ENCODE measurements at regions not wholly inside any gene's neighbourhood (a gene's known extent, or its start where the extent isn't known, plus 50 kb on each side); places are given as distances from the start of the nearest gene placed in this dataset.

DNA sequence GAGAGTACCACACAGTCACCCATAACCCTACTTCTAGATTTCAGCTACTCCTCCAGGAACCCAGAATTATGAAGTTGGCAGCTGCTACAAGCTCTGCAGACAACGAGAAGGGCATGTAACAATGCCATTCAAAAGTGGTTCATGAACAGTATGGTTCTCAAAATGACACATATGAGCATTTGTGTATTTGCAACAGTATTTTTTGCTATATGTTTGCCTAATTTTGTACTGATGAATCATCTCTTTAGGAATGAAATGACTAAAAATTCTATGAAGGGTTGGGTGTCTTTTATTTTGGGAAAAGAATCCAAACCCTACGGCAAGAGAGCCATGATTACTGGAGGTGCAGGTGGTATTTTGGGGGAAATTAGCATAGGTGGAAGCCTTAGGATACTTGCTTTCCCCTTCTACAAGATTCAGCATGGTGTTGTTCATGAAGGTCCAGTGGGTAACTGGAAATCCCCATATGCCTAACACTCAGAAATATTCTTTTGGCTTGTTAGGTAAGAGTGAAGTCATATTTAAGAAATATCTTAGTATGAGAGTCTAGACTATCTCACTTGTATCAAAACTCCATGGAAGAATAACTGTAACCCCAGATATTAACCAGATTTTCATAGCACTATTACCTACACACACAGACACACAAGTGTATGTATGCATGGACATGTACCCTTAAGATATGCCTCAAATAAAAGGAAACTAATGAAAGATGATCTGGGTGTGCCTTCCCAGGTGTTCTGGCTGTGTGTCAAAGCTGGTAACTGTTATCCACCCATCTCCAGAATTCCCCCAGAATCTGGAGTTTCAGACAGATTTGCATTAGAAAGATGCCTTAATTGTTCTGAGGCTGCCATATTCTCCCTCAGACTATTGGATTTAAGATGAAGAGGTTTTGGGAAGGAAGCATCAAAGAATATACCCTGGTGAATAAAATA, 688.2 kb upstream of the SOX9 start:
- Histone ChIP-seq H3K36me3 (ENCODE audit: low read length) (no peaks in the 10 kb centered on the region), H3K4me3 (ENCODE audit: insufficient read depth, low read length, poor library complexity, severe bottlenecking) (no peak overlapping the region), H3K9me3 (ENCODE audit: insufficient read depth, low read length) (0 out of 2 replicates have a peak, but pooled peaks cover 4% of the 10 kb centered on the region), H4K20me1 (ENCODE audit: low read depth, low read length) (no peaks in the 10 kb centered on the region), H3K79me2 (ENCODE audit: insufficient read depth, low read length) (no peaks in the 10 kb centered on the region), H3K9me2 (replicated peaks; ENCODE audit: insufficient read depth, low read length) (no peaks in the 10 kb centered on the region), H3K27me3 (ENCODE audit: low read length) (no peaks in the 10 kb centered on the region), H3K4me2 (ENCODE audit: low read depth, low read length, poor library complexity, severe bottlenecking) (no peak overlapping the region), H3F3A (ENCODE audit: insufficient read depth) (no peaks in the 10 kb centered on the region), H3K9ac (ENCODE audit: low read length) (no peak overlapping the region), H3K27ac (ENCODE audit: low read depth, low read length) (no peak overlapping the region), H2AFZ (ENCODE audit: low read depth, low read length, severe bottlenecking) (no peak overlapping the region)
- TF ChIP-seq, protein P1, sequence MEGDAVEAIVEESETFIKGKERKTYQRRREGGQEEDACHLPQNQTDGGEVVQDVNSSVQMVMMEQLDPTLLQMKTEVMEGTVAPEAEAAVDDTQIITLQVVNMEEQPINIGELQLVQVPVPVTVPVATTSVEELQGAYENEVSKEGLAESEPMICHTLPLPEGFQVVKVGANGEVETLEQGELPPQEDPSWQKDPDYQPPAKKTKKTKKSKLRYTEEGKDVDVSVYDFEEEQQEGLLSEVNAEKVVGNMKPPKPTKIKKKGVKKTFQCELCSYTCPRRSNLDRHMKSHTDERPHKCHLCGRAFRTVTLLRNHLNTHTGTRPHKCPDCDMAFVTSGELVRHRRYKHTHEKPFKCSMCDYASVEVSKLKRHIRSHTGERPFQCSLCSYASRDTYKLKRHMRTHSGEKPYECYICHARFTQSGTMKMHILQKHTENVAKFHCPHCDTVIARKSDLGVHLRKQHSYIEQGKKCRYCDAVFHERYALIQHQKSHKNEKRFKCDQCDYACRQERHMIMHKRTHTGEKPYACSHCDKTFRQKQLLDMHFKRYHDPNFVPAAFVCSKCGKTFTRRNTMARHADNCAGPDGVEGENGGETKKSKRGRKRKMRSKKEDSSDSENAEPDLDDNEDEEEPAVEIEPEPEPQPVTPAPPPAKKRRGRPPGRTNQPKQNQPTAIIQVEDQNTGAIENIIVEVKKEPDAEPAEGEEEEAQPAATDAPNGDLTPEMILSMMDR (IDR thresholded peaks at IDR 0.05; ENCODE audit: insufficient read depth, low read length, poor library complexity, severe bottlenecking): no peak
- no peak for TF ChIP-seq EZH2phosphoT487 (conservative IDR thresholded peaks at IDR 0.05; ENCODE audit: low read length)

DNA sequence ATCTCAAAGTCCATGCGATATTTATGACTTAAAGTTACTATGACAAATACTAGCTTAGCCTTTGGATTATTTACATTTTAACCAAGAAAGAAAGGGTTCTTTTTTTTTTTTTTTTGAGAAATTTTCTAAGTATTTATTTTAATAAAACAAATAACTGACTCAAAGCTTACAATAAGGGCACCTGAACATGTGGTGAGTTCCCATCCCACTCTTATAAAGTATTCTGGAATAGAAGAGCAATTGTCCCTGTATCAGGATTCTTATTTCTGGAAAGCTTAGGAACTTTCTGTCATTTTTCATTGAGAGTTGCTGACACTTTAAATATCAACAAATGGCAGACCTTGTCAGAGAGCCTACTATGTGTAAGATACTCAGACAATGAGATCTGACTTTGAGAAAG, 686.1 kb upstream of the SOX9 start:
- no peaks in the 10 kb centered on the region for H3K36me3 ChIP-seq (ENCODE audit: low read length)
- no peak overlapping the region for H3K27ac ChIP-seq (ENCODE audit: low read depth, low read length)
- H2AFZ ChIP-seq (ENCODE audit: low read depth, low read length, severe bottlenecking): no peak overlapping the region

GRCh38 chr17:71436479-71436878, 684.3 kb upstream of the SOX9 start:
- Histone ChIP-seq H4K20me1 (ENCODE audit: low read depth, low read length) (no peaks in the 10 kb centered on the region), H3F3A (ENCODE audit: insufficient read depth) (no peaks in the 10 kb centered on the region), H3K4me2 (ENCODE audit: low read depth, low read length, poor library complexity, severe bottlenecking) (no peak overlapping the region), H3K9me2 (replicated peaks; ENCODE audit: insufficient read depth, low read length) (no peaks in the 10 kb centered on the region), H3K79me2 (ENCODE audit: insufficient read depth, low read length) (no peaks in the 10 kb centered on the region), H3K36me3 (ENCODE audit: low read length) (no peaks in the 10 kb centered on the region), H2AFZ (ENCODE audit: low read depth, low read length, severe bottlenecking) (no peak overlapping the region), H3K9me3 (ENCODE audit: insufficient read depth, low read length) (no peaks in the 10 kb centered on the region), H3K4me3 (ENCODE audit: insufficient read depth, low read length, poor library complexity, severe bottlenecking) (no peak overlapping the region), H3K27me3 (ENCODE audit: low read length) (no peaks in the 10 kb centered on the region), H3K27ac (ENCODE audit: low read depth, low read length) (no peak overlapping the region), H3K9ac (ENCODE audit: low read length) (no peak overlapping the region)
- TF ChIP-seq EZH2phosphoT487 (conservative IDR thresholded peaks at IDR 0.05; ENCODE audit: low read length): no peak
- TF ChIP-seq, protein P1 (IDR thresholded peaks at IDR 0.05; ENCODE audit: insufficient read depth, low read length, poor library complexity, severe bottlenecking): no peak

More for the DNA sequence above, 686.1 kb upstream of the SOX9 start:
- no peaks in the 10 kb centered on the region for H4K20me1 ChIP-seq (ENCODE audit: low read depth, low read length)
- no peaks in the 10 kb centered on the region for H3K27me3 ChIP-seq (ENCODE audit: low read length)
- no peak overlapping the region for H3K4me2 ChIP-seq (ENCODE audit: low read depth, low read length, poor library complexity, severe bottlenecking)
- H3K9me2 ChIP-seq (replicated peaks; ENCODE audit: insufficient read depth, low read length): no peaks in the 10 kb centered on the region
- TF ChIP-seq, protein P1 (IDR thresholded peaks at IDR 0.05; ENCODE audit: insufficient read depth, low read length, poor library complexity, severe bottlenecking): no peak
- no peak for TF ChIP-seq EZH2phosphoT487 (conservative IDR thresholded peaks at IDR 0.05; ENCODE audit: low read length)
- no peak overlapping the region for H3K4me3 ChIP-seq (ENCODE audit: insufficient read depth, low read length, poor library complexity, severe bottlenecking)
- no peaks in the 10 kb centered on the region for H3K9me3 ChIP-seq (ENCODE audit: insufficient read depth, low read length)
- no peaks in the 10 kb centered on the region for H3K79me2 ChIP-seq (ENCODE audit: insufficient read depth, low read length)
- no peaks in the 10 kb centered on the region for H3F3A ChIP-seq (ENCODE audit: insufficient read depth)
- H3K9ac ChIP-seq (ENCODE audit: low read length): no peak overlapping the region
